ENCODE measurements at regions not wholly inside any gene's neighbourhood (a gene's known extent, or its start where the extent isn't known, plus 50 kb on each side); places are given as distances from the start of the nearest gene placed in this dataset.

DNA sequence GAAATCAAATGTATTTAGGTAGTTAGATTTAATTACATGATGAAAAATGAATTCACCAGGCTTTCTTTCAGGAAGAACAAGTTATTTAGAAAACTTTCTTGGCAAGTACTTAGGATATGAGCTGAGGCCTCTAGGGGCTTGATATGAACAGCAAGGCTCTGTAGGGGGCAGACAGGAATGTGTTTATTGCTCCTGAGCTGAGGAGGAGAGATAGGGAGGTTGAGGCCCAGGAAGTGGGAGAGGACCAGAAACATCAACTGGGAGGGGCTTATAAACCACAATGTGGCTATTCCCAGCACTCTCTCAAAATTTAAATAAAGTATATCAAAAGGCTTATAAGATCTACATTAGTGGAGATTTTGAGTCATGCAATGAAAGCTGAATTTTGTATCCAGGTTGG is 154.0 kb upstream of the MAF start:
- TF ChIP-seq, protein P1, sequence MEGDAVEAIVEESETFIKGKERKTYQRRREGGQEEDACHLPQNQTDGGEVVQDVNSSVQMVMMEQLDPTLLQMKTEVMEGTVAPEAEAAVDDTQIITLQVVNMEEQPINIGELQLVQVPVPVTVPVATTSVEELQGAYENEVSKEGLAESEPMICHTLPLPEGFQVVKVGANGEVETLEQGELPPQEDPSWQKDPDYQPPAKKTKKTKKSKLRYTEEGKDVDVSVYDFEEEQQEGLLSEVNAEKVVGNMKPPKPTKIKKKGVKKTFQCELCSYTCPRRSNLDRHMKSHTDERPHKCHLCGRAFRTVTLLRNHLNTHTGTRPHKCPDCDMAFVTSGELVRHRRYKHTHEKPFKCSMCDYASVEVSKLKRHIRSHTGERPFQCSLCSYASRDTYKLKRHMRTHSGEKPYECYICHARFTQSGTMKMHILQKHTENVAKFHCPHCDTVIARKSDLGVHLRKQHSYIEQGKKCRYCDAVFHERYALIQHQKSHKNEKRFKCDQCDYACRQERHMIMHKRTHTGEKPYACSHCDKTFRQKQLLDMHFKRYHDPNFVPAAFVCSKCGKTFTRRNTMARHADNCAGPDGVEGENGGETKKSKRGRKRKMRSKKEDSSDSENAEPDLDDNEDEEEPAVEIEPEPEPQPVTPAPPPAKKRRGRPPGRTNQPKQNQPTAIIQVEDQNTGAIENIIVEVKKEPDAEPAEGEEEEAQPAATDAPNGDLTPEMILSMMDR (IDR thresholded peaks at IDR 0.05) = no peak
- TF ChIP-seq POLR2A (IDR thresholded peaks at IDR 0.05) = no peak

Measured in Peyer's patch (tissue), 4 donors.